PC-3 (cell line): ENCODE measurements at regions not wholly inside any gene's neighbourhood (a gene's known extent, or its start where the extent isn't known, plus 50 kb on each side); places are given as distances from the start of the nearest gene placed in this dataset.

Experiments
- ATAC-seq: fragments of 200-7000 bp; cut with Tn5 transposase; 2 replicates; pipeline ENCODE4 v1.9.1; 2020; ENCODE audit warnings: mild to moderate bottlenecking, moderate library complexity
- BruUV-seq: library from RNA; stranded (reverse); fragments of 400-500 nt; replicated peaks from 2 replicates; lab custom pipeline; 2021; lab: Mats Ljungman, UMichigan
- CTCF ChIA-PET: fragments of 300-600 bp; sonication (Branson Sonifier 250); formaldehyde crosslinking; loops from one replicate; lab custom pipeline; 2022; ENCODE audit warnings: antibody characterized with exemption; lab: Charles Lee
- POLR2A ChIA-PET: fragments of 300-600 bp; sonication (Branson Sonifier 250); formaldehyde crosslinking; loops from one replicate; lab custom pipeline; 2022; ENCODE audit warnings: antibody characterized with exemption; ENCODE audit not compliant: unreplicated experiment; lab: Charles Lee
- DNase-seq: peaks from one replicate; pipeline ENCODE4 v3.0.0-alpha.2; 2015
- H2AFZ ChIP-seq: fragments of 300-600 bp; sonication (generic); 2 replicates; pipeline ENCODE4 v1.6.0; 2016; ENCODE audit warnings: antibody characterized with exemption, low read length
- H3F3A ChIP-seq: fragments of 300-600 bp; sonication (generic); one replicate; pipeline ENCODE4 v1.6.0; 2017; ENCODE audit warnings: antibody characterized with exemption, low read length, control low read depth, mild to moderate bottlenecking; ENCODE audit not compliant: unreplicated experiment
- H3K27ac ChIP-seq: fragments of 300-600 bp; sonication (generic); 2 replicates; pipeline ENCODE4 v1.5.1; 2016; ENCODE audit warnings: mild to moderate bottlenecking, low read length
- H3K27me3 ChIP-seq: fragments of 300-600 bp; sonication (generic); 2 replicates; pipeline ENCODE4 v1.6.1; 2016; ENCODE audit warnings: low read length, mixed read lengths
- H3K36me3 ChIP-seq: fragments of 300-600 bp; sonication (generic); 2 replicates; pipeline ENCODE4 v1.6.1; 2016; ENCODE audit warnings: low read depth, mixed run types, low read length, mixed read lengths
- H3K4me1 ChIP-seq: fragments of 300-600 bp; sonication (generic); 2 replicates; pipeline ENCODE4 v1.5.1; 2016; ENCODE audit warnings: low read length; ENCODE audit not compliant: insufficient read depth
- H3K4me2 ChIP-seq: fragments of 300-600 bp; sonication (generic); 2 replicates; pipeline ENCODE4 v1.6.0; 2016; ENCODE audit warnings: low read length
- H3K4me3 ChIP-seq: fragments of 300-600 bp; sonication (generic); 2 replicates; pipeline ENCODE4 v1.5.1; 2016; ENCODE audit warnings: mild to moderate bottlenecking, low read length, mixed read lengths
- H3K79me2 ChIP-seq: fragments of 300-600 bp; sonication (generic); 2 replicates; pipeline ENCODE4 v1.6.1; 2017; ENCODE audit warnings: low read length, mixed read lengths
- H3K9ac ChIP-seq: fragments of 300-600 bp; sonication (generic); 2 replicates; pipeline ENCODE4 v1.6.0; 2016; ENCODE audit warnings: mild to moderate bottlenecking, low read length
- H3K9me2 ChIP-seq: fragments of 300-600 bp; sonication (generic); replicated peaks from 2 replicates; pipeline ENCODE4 v1.6.1; 2016; ENCODE audit warnings: mixed run types, low read length, mixed read lengths
- H3K9me3 ChIP-seq: fragments of 300-600 bp; sonication (generic); 2 replicates; pipeline ENCODE4 v1.6.1; 2016; ENCODE audit warnings: low read length, mixed read lengths
- H4K20me1 ChIP-seq: fragments of 300-600 bp; sonication (generic); 2 replicates; pipeline ENCODE4 v1.6.1; 2016; ENCODE audit warnings: low read length, mixed read lengths
- CTCF ChIP-seq: fragments of 300-600 bp; sonication (generic); conservative IDR thresholded peaks from 2 replicates; pipeline ENCODE4 v1.5.1; 2017; ENCODE audit warnings: antibody characterized with exemption, low read depth, mild to moderate bottlenecking, low read length
- EZH2 ChIP-seq: fragments of 300-600 bp; sonication (generic); IDR thresholded peaks from one replicate; pipeline ENCODE4 v1.6.1; 2017; ENCODE audit warnings: antibody characterized with exemption, mild to moderate bottlenecking, low read length; ENCODE audit not compliant: unreplicated experiment
- EZH2phosphoT487 ChIP-seq: fragments of 300-600 bp; sonication (generic); IDR thresholded peaks from 2 replicates; pipeline ENCODE4 v1.6.1; 2018; ENCODE audit warnings: mild to moderate bottlenecking, antibody characterized with exemption, low read length, borderline replicate concordance
- intact Hi-C: fragments of 100-400 bp; cut with micrococcal nuclease; formaldehyde crosslinking; loops from 2 replicates; pipeline ENCODE4 v1.9.0; 2023

DNA sequence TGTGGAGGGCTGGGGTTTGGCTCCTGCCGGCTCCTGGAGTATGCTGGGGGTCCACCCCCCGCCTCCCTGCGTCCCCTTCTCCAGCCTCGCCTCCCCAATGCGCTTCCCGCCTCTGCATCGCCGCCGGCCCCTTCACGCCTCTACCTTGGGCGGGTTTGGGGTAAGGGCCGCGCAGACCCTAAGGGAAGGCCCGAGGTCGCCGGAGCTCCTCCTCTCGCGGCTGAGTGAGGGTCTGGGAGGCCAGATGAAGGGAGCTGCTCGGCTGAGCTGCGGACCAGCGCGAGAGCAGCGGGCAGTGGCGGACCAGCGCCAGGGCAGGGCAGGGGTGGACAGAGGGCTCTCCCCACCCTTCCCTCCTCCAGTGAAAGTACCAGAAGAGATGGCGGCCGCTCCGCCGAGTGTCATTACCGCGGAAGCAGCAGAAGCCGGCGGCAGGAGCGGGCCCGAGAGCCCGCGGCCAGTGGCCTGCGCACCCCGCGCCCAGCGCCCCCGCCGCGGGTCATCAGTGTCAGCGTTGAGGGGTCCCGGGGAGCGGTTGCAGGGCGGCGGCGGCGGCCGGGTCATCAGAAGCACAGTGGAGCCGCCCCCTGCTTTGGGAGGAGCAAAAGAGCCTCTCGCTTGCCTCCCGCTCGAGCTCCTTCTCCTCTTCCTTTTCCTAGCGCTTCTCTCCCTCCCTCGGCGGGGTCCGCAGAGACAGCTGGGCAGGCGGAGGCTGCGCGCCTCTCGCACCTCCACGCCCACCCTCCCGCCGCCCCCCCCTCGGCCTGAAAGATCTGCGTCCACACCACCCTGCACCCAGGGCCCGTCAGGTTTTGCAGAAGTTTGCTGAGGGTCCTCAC is 255.6 kb upstream of the CADM1 start:
- Histone ChIP-seq H3K4me1 (no peaks in the 10 kb centered on the region), H3K27ac (no peak overlapping the region), H3K9ac (no peak overlapping the region), H4K20me1 (no peaks in the 10 kb centered on the region), H2AFZ (no peak overlapping the region), H3K4me3 (no peak overlapping the region), H3F3A (no peaks in the 10 kb centered on the region), H3K9me2 (no peaks in the 10 kb centered on the region), H3K9me3 (peaks cover 18% of the 10 kb centered on the region), H3K79me2 (no peaks in the 10 kb centered on the region), H3K36me3 (no peaks in the 10 kb centered on the region), H3K27me3 (peaks cover 5% of the 10 kb centered on the region; the same call in 1 of the 2 replicates), H3K4me2 (no peak overlapping the region)
- intact Hi-C loops, result no loop called here
- BruUV-seq, result no TSS peak
- CTCF ChIA-PET, result no interaction called here
- TF ChIP-seq EZH2phosphoT487 (no peak), EZH2 (no peak), CTCF (no peak)
- ATAC-seq, result no peak
- DNase-seq, result no peak
- POLR2A ChIA-PET, result no interaction called here

DNA sequence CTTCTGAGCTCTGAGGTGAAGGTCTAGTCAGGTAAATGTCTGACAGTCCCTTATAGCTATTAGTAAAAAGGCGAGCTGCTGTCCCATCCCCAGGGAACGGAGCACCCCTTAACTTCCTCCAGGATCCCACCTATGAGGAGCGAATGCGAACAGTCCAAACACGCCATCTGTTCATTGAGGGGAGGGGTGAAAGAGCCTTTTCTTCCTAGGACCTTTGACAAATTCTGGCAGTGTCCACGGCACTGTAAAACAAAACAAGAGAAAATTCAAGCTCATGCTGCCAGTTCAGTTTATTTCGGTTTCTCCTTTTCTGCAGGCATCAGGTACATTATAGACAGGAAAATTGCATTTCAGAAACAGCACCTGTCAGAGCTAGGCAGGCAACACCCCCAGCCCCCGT is 253.8 kb upstream of the CADM1 start:
- intact Hi-C loops, result no loop called here
- ATAC-seq (no peak), DNase-seq (no peak)
- H3K27me3 ChIP-seq, result peaks cover 5% of the 10 kb centered on the region; the same call in 1 of the 2 replicates
- TF ChIP-seq CTCF (no peak), EZH2phosphoT487 (no peak), EZH2 (no peak)
- no TSS peak for BruUV-seq
- H3K79me2 ChIP-seq, result no peaks in the 10 kb centered on the region
- POLR2A ChIA-PET, result no interaction called here
- no peak overlapping the region for H2AFZ ChIP-seq
- no peak overlapping the region for H3K9ac ChIP-seq
- no peaks in the 10 kb centered on the region for H3K9me2 ChIP-seq
- no peak overlapping the region for H3K4me2 ChIP-seq
- no peaks in the 10 kb centered on the region for H3K36me3 ChIP-seq
- no peaks in the 10 kb centered on the region for H3F3A ChIP-seq
- H4K20me1 ChIP-seq, result no peaks in the 10 kb centered on the region
- no peak overlapping the region for H3K4me3 ChIP-seq
- no peaks in the 10 kb centered on the region for H3K4me1 ChIP-seq
- H3K9me3 ChIP-seq, result peaks cover 6% of the 10 kb centered on the region; the same call in 1 of the 2 replicates
- CTCF ChIA-PET, result no interaction called here
- H3K27ac ChIP-seq, result no peak overlapping the region
